ENCODE measurements at regions not wholly inside any gene's neighbourhood (a gene's known extent, or its start where the extent isn't known, plus 50 kb on each side); places are given as distances from the start of the nearest gene placed in this dataset.

DNA sequence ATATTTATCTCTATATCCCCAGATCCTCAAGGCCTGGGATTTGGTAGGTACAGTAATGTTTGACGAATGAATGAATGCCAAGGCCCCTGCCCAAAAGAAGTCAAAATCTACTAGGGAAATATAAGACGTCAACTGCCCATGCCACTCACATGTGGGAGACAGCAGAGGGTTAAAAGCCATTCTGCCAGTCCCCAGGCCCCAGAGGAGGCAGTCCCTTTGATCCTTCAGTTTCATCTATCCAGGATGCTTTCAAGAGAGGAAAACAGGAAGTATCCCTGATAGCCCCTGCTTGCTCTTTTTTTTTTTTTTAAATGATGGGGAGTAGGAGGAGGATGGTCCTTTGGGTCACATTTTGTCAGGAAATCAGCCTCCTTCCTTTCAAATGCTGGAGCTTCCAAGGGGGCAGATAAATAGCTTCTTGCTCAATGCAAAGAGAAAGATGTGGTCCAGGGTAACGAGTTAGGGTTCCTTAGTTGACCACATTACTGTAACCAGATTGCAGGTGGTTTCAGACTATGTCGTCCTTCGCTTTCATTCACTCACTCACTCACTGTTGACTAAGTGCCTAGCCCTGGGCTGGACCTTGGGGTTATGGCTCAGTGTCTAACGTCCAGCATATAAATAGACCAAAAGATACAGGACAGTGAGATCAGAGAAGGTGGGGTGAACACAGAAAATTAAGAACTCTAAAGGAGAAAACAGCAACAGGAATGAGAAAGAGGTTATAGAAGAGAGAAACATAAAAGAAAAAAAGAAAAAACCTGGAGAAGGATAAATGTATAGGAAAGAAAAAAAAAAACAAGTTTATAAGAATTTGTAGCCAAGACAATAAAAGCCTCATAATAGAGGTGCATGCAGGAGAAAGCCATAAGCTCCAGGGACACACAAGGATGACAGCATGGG lies 64.6 kb upstream of the PIM1 start:
- DNase-seq (ENCODE audit: low read depth in 2 of 2): no peak

DNA sequence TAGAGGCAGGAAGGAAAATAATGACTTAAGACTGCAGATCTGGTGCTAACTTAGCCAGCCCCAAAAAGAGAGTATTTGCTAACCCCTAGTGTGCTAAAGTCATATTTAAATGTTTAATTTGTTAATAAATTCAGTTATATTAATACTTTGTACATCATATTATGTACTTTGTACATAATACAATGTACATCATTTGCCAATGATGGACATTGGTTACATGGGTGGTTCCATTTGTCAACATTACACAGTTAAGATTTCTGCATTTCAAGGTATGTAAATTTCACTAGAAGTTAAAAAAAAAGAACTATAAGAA lies 63.9 kb upstream of the PIM1 start:
- DNase-seq (ENCODE audit: low read depth in 2 of 2): no peak

- DNase-seq (ENCODE audit: low read depth in 2 of 2): no peak
Observed at GRCh38 chr6:37106554-37106953, 63.4 kb upstream of the PIM1 start.

DNA sequence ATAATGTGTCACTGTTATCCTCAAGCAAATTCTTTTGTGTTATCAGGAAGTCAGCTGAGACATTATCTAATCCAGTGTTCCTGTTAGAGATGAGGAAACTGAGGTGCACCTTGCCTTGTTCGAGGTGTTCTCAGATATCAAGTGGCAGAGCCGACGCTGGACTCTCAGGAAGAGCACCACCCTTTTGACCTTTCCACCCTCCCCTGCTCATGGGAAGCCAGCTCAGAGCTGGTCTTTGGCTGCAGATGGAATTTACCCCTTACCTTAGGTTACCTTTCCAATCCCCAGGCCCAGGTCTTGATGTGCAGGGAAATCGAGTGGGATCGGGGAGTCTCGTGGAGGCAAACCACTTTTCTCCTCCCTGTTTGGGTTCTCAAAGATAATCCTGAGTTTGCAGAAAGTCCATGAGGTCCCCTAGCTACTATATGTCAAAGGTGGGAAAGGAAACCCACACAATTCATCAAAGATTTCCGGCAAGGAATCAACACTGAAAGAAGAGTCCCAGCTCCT lies 62.9 kb upstream of the PIM1 start:
- DNase-seq (ENCODE audit: low read depth in 2 of 2): no peak

DNA sequence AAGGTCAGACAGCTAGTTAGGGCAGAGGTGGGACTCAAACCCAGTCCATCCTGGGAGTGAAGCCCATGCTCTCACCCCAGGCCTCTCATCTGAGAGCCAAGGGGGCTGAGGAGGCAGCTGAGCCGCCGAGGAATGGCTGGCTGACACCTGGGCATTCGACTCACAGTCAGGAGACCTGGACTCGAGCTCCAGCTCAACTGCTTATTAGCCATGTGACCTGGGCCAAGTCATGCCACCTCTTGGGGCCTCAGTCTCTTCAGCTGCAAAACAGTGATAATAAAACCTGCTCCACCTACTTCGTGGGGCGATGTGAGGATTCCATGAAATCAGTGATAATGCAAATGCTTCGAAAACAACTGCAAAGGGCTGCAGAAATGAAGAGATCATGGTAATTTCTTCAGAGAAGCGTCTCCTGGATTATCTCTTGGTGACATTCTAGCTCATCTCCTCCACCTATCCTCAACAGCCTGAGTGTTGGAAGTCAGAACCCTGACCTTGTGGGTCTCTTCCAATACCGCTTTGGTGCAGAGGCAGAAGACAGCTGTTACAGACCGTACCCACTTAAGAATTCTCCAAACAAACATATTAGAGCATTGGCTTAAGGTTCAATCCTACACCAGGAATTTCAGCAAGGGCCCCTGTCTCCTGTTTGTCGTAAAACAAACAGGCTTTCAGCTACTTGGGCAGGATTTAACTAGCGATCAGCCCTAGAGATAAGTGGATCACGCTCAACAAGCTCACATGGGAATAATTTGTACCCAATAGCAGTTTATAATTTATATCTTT lies 60.0 kb upstream of the PIM1 start:
- no peak for DNase-seq (ENCODE audit: low read depth in 2 of 2)

GRCh38 chr6:37110500-37111461 lies 59.2 kb upstream of the PIM1 start:
- DNase-seq (ENCODE audit: low read depth in 2 of 2): no peak

- no peak for DNase-seq (ENCODE audit: low read depth in 2 of 2)
Observed at GRCh38 chr6:37113976-37114375, 56.0 kb upstream of the PIM1 start.

- no peak for DNase-seq (ENCODE audit: low read depth in 2 of 2)
Observed at GRCh38 chr6:37114612-37115011, 55.3 kb upstream of the PIM1 start.

GRCh38 chr6:37115236-37115895 lies 54.6 kb upstream of the PIM1 start:
- peak; percentile 63 to 68 for DNase-seq (ENCODE audit: low read depth in 2 of 2)

- DNase-seq (ENCODE audit: low read depth in 2 of 2): no peak
Observed at GRCh38 chr6:37116326-37116725, 53.6 kb upstream of the PIM1 start.

GRCh38 chr6:37119387-37119886 lies 50.5 kb upstream of the PIM1 start:
- no peak for DNase-seq (ENCODE audit: low read depth in 2 of 2)
